ENCODE measurements at regions not wholly inside any gene's neighbourhood (a gene's known extent, or its start where the extent isn't known, plus 50 kb on each side); places are given as distances from the start of the nearest gene placed in this dataset.

- Histone ChIP-seq H3K4me1 (ENCODE audit: insufficient read depth, low read length) (no peaks in the 10 kb centered on the region), H3K36me3 (ENCODE audit: insufficient read depth, low read length) (no peaks in the 10 kb centered on the region), H3K9me3 (ENCODE audit: control insufficient read depth in 1 of 2, insufficient read depth in 1 of 2, low read length in 2 of 2) (peaks cover 0 to 13% of the 10 kb centered on the region in 2 experiments), H3K27ac (ENCODE audit: low read depth in 1 of 2, low read length in 2 of 2) (no peak overlapping the region), H3K27me3 (ENCODE audit: control insufficient read depth in 1 of 2, insufficient read depth in 2 of 2, low read length in 2 of 2) (peaks cover 6 to 11% of the 10 kb centered on the region in 2 experiments), H3K4me3 (ENCODE audit: low read length) (no peak overlapping the region)
- H3K4me3 Mint-ChIP-seq = no peak overlapping the region
- TF ChIP-seq CTCF (IDR thresholded peaks at IDR 0.05) = no peak
- no peaks in the 10 kb centered on the region for H3K36me3 Mint-ChIP-seq (ENCODE audit: low read depth)
- intact Hi-C loops (cut with DNase I, micrococcal nuclease) = no loop called here
- CTCF ChIA-PET = no interaction called here
- ATAC-seq (ENCODE audit: poor library complexity) (no peak), DNase-seq (no peak)
- POLR2A ChIA-PET = no interaction called here
- no peaks in the 10 kb centered on the region for H3K9me3 Mint-ChIP-seq
- H3K4me1 Mint-ChIP-seq (ENCODE audit: low read depth) = no peaks in the 10 kb centered on the region
- peaks cover 31% of the 10 kb centered on the region for H3K27me3 Mint-ChIP-seq
- H3K27ac Mint-ChIP-seq = no peak overlapping the region
Observed at GRCh38 chr7:32316839-32317238, 173.3 kb downstream of the LSM5 start.

- H3K36me3 Mint-ChIP-seq (ENCODE audit: low read depth) = no peaks in the 10 kb centered on the region
- Histone ChIP-seq H3K9me3 (ENCODE audit: control insufficient read depth in 1 of 2, insufficient read depth in 1 of 2, low read length in 2 of 2) (peaks cover 0 to 13% of the 10 kb centered on the region in 2 experiments), H3K4me3 (ENCODE audit: low read length) (no peak overlapping the region), H3K27ac (ENCODE audit: low read depth in 1 of 2, low read length in 2 of 2) (no peak overlapping the region), H3K27me3 (ENCODE audit: control insufficient read depth in 1 of 2, insufficient read depth in 2 of 2, low read length in 2 of 2) (peaks cover 0 to 11% of the 10 kb centered on the region in 2 experiments), H3K4me1 (ENCODE audit: insufficient read depth, low read length) (no peaks in the 10 kb centered on the region), H3K36me3 (ENCODE audit: insufficient read depth, low read length) (no peaks in the 10 kb centered on the region)
- H3K27ac Mint-ChIP-seq = no peak overlapping the region
- POLR2A ChIA-PET = no interaction called here
- intact Hi-C loops (cut with DNase I, micrococcal nuclease) = no loop called here
- DNase-seq (no peak), ATAC-seq (ENCODE audit: poor library complexity) (no peak)
- TF ChIP-seq CTCF (IDR thresholded peaks at IDR 0.05) = no peak
- peaks cover 17% of the 10 kb centered on the region for H3K27me3 Mint-ChIP-seq
- H3K9me3 Mint-ChIP-seq = no peaks in the 10 kb centered on the region
- no peak overlapping the region for H3K4me3 Mint-ChIP-seq
- CTCF ChIA-PET = no interaction called here
- H3K4me1 Mint-ChIP-seq (ENCODE audit: low read depth) = no peaks in the 10 kb centered on the region
Observed at GRCh38 chr7:32314761-32315160, 175.4 kb downstream of the LSM5 start.

DNA sequence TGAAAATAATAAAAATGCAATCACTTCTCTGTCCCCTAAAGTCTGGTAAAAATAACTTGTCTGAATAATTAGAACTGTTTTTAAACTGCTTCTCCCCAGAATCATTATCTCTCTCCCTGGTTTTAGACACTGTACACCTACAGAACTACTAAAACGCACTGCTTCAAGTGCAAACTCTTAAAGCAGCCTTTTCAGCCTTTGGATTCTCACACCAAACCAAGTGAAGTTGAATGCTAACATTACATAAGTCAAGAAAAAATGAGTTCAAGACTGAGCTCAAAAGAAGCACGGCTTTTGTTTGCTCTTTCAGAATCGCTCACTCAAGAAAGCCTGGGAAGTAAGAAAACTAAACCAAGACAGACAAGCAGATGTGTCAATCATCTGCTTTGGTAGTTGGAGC lies 188.8 kb downstream of the LSM5 start:
- Mint-ChIP-seq H3K9me3 (no peaks in the 10 kb centered on the region), H3K4me1 (ENCODE audit: low read depth) (peaks cover 10% of the 10 kb centered on the region), H3K27ac (no peak overlapping the region), H3K36me3 (ENCODE audit: low read depth) (no peaks in the 10 kb centered on the region), H3K27me3 (peaks cover 58% of the 10 kb centered on the region), H3K4me3 (no peak overlapping the region)
- no peak for TF ChIP-seq CTCF (IDR thresholded peaks at IDR 0.05)
- Histone ChIP-seq H3K9me3 (ENCODE audit: control insufficient read depth in 1 of 2, insufficient read depth in 1 of 2, low read length in 2 of 2) (peaks cover 0 to 5% of the 10 kb centered on the region in 2 experiments), H3K27ac (ENCODE audit: low read depth in 1 of 2, low read length in 2 of 2) (no peak overlapping the region), H3K36me3 (ENCODE audit: insufficient read depth, low read length) (no peaks in the 10 kb centered on the region), H3K27me3 (ENCODE audit: control insufficient read depth in 1 of 2, insufficient read depth in 2 of 2, low read length in 2 of 2) (peaks cover 20 to 42% of the 10 kb centered on the region in 2 experiments), H3K4me1 (ENCODE audit: insufficient read depth, low read length) (no peaks in the 10 kb centered on the region), H3K4me3 (ENCODE audit: low read length) (no peak overlapping the region)
- DNase-seq = no peak
- POLR2A ChIA-PET = no interaction called here
- intact Hi-C loops (cut with DNase I, micrococcal nuclease) = no loop called here
- ATAC-seq (ENCODE audit: poor library complexity) = no peak
- CTCF ChIA-PET = no interaction called here
